GM21576 (cell line): ENCODE measurements at regions not wholly inside any gene's neighbourhood (a gene's known extent, or its start where the extent isn't known, plus 50 kb on each side); places are given as distances from the start of the nearest gene placed in this dataset.

Source experiments
- ATAC-seq: cut with Tn5 transposase; IDR thresholded peaks from one replicate; pipeline ENCODE4 v1.9.1; 2021; ENCODE audit warnings: mild to moderate bottlenecking, moderate library complexity; ENCODE audit not compliant: unreplicated experiment

DNA sequence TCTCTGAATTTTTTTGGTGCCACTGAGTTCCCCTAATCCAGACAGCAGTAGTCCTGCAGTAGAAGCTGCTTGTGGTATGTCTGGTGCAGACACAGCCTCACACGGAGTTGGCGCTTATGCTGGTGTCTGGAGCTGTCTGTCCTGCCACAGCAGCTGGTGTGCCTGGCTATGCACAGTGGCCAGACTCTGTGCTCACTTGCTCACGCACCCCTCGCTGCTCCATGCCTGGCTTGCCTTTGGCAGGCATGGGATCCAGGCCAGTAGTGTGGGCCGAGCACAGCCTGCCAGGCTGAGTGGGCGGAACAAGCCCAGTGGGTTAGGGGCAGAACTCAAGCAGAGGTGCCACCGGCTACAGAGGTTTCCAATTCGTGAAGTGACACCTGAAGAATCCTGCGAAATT, 845.9 kb upstream of the PCDH9 start:
- no peak for ATAC-seq

DNA sequence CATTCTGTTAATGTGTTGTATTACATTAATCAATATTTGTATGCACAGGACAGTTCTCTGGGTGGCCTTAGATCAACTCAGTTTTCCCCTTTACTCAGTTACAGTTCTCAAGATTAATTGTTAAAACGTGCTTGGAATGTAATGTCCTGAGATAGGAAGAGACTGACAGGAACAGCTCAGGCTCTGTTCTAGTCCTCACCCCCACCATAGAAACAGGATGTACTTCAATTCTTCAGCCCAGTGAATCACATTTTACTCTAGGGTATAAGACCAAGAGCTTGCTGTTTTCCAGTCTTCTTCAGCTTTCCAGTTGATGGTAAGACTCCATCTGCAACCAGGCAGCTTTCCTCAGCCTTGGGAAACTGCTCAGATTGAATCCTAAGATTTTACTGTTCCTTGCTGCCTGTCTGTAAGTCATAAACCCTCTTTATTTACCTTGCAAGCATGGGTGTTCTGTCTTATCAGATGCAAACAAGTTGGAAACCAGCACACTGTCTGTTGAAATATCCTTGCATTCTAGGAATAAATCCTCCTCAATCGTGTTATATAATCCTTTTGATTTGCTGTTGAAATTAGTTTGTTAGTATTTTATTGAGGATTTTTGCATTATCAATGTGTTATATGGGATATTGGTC, 836.9 kb upstream of the PCDH9 start:
- ATAC-seq, result no peak

DNA sequence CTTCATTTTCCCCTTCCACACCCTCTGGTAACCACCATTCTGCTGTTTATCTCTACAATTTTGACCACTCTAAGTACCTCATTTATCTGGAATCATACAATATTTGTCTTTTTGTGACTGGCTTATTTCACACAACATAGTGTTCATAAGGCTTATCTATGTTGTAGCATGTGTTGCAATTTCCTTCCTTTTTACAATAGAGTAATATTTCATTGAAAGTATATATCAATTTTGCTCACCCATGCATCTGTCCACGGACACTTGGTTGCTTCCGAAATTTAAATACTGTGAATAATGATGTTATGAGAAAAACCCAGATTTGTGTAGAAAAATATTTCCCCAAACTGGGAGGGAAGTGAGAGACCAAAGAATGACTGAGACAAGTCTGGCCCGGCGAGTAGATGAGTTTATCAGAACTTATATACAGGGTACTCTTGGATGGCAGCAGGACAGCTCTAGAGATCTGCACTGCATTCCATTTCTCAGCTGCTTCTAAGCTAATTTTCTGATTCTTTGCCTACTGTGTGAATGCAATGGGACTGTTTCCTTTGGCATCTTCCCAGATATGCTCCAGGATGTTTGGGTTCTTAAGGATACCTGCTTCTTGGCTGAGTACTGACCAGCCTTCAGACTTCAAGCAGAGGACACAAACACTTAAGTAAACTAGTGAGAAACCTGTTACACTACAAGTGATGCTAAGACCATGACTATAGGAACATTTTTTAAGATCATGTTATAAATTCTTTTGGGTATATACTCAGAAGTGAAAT, 834.0 kb upstream of the PCDH9 start:
- ATAC-seq, result no peak

DNA sequence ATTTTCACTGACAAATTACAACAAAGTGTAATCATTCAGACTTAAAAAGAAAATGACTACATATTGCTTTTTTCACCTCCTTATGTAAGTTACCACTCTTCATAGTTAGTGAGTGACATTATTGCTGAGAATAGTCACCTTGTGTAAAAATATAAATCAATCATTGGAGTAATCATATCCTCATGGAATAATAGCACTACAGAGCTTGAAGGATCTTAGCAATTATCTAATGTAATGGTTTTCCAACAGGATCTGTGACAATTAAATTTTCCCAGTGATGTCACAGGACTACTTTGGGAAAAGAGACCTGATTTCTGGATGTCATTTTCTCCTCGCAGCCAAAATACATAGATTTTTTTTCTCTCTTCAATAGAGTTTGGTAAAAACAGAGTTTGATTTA, 833.0 kb upstream of the PCDH9 start:
- ATAC-seq, result no peak

DNA sequence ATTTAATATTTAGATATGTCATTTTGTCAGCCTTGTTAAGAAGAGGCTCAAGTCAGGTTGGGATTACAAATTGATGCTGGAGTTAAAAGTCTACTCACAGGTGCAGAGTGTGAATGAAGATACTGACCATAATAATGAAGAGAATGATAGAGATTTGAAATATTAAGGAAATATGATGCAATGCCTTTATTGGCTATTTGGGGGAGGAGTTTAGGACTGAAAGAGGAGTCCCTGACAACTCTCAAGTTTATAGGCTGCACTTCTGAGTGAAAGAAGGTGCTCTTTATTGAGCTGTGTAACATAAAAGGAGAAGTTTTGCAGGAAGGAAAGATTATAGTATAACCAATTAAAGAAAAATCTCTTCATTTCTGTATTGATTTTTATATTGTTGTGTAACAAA, 827.7 kb upstream of the PCDH9 start:
- no peak for ATAC-seq

DNA sequence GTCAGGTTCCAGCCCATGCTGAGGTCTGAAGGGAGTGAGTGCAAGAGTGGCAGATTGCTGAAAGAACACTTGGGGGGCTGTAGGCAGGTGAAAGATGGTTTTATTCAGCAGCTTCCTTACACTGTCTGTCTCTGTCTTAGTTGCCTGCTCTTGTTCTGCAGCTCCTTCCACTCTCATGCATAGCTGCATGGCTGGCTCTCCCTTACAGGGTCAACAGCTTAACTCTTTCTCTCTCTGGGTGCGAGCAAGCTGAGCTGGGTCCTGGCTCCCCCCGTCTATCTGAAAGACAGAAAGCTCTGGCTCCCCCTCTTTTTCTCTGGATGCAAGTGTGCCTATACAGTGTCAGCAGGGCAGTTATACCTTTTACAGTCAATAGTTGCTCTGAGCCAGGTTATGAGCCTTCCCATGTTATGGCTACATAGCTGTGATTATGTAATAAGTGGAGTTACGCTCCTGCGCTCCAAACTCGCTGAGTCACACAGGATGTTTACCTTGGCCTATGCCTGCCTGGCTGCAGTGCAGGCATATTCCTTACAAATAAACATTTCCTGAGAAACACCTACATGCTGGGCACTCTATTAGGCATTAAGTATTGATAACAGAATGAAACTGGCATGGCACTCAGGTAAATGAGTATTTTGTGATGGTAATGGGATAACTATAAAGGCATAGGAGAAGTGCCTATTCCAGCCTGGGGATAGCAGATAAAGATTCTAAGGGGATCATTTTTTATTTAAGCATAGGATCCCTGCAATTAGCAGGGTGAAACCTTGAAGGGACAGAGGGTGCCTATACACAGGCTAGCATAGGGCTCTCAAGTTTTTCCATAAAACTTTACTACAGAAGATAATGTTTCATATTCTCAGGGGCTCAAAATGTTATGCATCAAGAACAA, 826.9 kb upstream of the PCDH9 start:
- no peak for ATAC-seq

DNA sequence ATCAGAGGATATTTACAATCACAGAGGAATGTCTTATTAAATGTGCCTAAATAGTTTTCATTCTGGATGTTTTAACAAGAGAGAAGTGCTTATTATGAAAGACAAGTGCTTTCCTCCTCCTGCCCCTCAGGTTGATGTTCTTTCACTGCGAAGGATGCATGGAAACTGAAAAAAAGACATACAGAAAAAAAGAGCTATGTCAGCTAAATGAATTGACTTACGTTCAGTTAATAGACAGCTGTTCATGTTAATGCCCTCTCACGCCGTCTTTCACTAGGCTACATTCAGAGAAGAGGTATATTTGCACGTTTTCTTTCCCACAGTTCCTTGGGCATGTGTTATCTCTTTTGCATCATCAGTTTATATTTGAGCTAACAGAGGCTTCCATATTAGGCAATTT, 821.8 kb upstream of the PCDH9 start:
- ATAC-seq, result no peak

DNA sequence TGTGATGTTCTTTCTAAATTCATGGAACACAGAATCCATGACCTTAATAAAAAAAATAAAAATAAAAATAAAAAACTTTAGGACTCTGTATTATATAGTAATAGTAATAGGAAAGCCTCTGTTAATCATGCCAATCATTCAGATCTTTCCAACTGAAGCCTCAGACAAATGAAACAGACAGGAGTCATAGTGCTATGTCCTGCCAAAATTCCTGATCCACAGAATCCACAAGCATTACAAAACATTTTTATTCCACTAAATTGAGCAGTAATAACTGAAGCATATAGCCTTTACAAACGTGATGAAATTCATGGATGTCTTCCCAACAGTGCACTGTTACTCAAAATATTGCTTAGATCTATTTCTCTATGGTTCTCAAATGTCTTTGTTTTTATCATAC, 820.6 kb upstream of the PCDH9 start:
- no peak for ATAC-seq

DNA sequence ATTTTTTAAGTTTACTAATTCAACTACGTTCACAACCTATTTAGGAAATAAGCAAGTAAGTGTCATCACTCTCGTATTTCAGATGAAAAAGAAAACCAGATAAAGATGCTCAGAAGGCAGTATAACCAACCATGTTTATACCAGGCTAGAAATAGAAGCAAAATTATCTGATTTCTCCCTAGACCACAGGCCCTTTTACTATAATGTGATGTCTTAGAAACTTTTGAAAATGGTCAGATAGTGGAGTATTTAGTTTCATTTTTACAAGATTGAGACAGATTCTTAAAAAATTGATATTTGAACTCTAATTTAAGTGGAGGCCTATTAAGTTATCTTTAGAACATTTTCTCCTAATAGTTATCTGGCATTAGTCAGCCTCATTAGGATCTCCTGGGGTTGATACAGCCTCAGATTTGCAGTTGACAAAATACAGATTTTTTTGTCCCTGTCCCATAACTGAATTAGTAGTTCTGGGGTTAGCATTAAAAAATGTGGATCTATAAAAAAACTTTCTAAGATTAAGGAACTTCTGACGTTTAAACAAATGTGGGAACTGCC, 818.7 kb upstream of the PCDH9 start:
- ATAC-seq, result no peak

DNA sequence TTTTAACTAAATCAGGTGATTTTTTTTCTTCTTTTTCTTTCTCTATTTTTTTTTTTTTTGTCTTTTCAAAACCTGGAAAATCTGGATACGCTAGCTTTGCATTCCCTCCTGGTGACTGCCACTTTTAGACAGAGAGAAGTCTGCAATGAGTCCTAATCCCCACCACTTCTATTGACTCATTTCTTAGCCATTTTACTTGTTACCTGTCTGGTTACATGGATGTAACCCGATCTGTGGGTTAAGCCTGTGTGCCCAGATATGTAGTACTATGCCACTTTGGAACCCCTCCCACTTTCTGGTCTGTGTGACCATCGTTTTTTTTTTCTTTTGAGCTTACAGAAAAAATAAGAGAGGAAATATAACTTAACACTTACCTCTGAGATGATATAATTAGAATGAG, 817.8 kb upstream of the PCDH9 start:
- ATAC-seq, result no peak

DNA sequence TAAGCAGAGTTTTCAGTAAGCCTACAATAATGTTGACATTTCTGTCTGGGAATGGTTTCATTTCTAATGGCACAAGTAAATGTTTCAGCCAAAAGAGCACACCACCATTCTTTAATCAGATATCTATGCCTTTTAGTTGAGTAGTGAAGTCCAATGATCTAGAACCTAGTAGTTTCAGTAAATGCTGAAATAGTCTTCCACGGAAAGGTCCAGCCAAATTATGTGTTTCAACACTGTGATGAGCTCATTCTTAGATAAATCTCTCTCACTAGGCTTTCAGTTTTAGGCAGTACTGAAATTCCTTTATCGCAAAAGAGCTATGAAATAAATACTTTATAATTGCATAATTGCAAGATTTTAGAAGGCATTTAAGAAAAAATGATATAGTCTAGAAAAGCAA, 816.8 kb upstream of the PCDH9 start:
- no peak for ATAC-seq

DNA sequence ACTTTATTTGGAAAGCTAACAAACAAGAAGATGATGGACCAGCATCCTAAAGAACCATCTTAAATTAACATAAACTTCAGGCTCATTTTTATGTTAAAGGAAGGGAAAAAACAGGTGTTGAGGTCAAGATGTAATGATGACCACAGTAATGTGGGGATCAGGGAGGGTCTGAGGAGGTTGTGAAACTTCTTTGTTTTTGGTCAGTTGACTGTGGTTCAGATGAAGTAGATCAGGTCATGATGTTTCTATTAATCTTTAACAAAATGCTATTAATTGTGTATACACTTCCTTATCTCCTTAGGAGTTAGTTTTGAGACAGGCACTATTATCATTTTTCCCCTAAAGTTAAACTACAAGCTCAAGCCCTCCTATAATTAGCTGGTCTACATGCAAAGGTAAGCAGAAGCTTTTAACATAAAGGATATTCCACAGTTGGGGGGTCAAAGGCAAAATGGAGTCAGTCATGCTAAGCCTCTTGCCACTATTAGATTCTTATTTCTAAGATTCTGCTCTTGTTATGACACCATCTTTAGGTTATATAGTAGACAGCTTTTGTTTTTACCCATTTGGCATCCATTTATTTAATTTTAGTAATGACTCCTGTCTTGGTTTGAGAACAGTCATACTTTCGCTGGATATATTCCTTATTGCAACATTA, 800.1 kb upstream of the PCDH9 start:
- ATAC-seq, result no peak

DNA sequence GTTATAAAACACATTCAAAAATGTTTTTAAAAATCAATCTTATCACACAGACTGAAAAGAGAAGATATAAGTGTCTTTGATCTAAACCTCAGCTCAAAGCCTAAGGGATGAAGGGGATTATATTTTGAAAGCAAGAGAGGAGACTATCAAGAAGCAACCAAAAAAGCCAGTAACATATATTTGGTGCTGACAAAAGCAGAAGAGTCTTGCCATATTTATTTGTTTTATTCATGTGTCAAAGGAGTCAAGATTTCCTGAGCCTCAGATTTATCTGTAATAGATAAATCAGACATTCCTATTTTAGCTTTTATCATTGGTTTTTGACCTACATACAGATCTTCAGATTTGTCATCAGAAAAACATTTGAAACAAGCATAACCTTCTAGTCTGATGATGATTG, 798.6 kb upstream of the PCDH9 start:
- no peak for ATAC-seq

DNA sequence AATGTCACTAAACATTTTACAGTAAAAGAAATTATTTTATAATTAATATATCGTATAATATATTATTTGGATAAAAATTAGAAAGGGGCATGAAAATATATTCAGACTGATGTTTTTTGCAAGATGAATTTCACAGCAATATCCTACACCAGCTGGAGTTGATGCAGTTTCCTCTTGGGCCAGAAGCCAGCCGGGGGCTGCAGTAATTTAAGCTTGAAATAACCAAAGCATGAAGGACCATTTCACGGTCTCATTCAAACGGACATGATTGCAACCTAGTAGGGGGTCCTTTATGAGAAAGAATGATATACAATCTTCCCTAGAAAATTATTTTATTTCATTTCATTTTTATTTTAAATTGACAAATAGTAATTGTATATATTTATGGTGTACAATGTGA, 797.2 kb upstream of the PCDH9 start:
- ATAC-seq, result no peak

DNA sequence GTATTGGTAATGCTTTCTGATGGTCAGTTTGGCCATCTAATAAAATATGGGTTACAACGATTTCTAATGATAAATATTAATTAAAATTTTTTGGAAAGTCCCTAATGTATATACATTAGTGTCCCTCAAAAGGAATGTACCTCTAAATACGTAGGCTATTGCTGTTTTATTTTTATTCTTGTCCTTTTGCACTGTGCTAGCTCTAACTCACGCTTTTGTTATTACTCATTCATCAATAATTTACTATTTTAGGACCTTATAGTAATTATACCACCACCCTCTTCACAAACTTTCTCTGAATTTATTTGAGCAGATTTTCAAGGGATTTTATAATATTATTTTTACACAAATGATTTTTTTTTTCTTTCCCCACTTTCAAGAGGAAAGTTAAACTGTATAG, 795.9 kb upstream of the PCDH9 start:
- ATAC-seq, result no peak

DNA sequence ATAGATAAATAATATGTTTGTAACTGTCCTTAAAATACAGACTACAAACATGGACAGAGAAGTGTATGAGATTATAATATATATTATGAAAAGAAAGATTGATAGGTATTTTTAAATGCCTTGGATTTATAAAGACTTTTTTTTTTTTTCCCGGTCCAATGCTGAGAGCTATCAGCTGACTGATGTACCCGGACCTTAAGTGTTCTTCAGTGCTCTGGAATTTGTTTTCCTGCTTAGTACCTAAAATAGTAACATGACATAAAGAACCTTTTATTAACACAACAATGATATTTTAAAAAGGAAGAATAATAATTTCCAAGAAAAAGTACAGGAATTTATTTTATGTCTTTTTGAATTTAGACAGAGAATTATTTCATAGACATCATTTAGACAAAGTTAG, 795.5 kb upstream of the PCDH9 start:
- no peak for ATAC-seq

DNA sequence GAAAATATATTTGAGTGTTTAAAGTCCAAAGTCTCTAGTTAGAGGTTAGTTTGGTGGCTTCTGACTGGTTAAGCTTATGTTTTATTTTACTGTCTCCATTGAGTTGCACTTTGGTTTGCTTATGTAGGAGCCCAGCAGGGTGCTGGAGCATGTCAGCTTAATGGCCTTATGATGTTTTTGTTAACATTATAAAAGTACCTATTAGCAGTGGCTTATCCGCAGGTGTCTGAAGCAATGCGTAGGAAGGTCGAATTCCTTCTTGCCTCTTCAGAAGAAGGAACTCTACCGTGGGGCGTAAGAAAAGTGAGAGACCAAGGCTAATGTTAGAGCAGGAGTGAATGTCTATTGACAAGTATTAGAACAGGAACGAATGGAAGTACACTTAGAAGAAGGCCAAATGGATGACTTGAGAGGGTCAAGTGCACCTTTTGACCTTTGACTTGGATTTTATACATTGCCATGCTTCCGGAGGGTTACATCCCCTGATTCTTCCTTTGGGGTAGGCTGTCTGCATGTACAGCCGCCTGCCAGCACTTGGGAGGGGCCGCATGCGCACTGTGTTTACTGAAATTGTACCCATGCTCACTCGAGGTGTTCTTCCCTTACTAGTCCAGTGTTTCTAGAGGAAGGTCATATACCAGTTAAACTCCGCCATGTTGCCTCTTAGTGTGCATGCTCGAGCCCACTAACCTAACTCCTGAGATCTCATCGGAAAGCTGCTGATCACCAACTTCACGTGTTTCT, 793.9 kb upstream of the PCDH9 start:
- ATAC-seq, result no peak

DNA sequence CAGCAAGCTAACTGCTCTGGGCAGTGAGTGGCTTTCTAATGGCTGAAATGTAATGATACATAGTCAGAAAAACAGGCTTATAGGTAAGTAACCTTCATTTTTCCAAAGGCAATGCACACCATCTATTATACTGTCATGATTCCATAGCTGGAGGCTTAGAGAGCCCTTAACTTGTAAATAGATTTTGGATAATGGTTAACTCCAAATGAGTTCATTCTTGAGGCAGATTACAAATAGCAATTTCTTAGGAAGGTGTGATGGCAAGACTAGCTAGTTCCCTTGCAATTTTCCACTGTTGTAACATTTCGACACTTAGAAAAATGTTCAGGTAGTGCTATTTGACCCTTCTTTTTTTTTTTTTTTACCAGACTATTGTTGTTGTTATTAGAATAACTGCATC, 789.8 kb upstream of the PCDH9 start:
- no peak for ATAC-seq

DNA sequence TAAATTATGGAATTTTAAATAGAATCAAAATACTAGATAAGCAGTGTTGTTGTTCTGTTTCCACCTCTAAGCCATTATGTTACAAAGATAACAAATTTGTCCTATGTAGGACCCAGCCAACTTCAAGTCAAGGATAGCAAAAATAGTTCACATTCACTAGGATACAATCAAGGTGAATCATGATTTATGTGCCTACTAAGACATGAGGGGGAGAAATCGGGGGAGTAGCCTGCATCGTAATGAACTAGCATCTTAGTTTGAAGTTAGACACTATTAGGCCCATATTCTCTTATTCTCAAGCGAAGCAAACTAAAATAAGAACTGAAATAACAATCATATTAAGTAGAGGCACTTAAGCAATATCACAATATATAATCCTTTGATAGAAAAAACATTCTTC, 779.4 kb upstream of the PCDH9 start:
- ATAC-seq, result no peak

DNA sequence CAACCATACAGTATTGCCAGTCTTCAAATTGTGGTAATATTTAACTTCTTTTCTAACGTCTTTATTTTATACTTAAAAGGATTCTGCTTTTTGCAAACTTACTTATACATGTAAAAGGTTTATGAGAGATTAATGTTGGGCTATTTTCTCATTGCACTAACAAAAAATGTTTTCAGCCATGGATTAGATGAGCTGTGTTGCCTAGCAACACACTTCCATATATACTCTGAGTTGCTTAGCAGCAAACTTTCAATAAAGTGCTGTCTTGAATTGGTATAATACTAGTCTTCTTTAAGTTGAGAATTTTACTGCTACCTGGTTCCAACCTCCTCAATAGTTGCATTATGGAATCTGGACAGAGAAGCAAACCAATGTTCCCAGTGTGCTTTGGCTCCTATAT, 777.4 kb upstream of the PCDH9 start:
- ATAC-seq, result no peak
